Colonic mucosa (tissue), 4 donors: ENCODE measurements at regions not wholly inside any gene's neighbourhood (a gene's known extent, or its start where the extent isn't known, plus 50 kb on each side); places are given as distances from the start of the nearest gene placed in this dataset.

ENCODE experiments used
- DNase-seq: peaks from one replicate; pipeline ENCODE4 v3.0.0-alpha.2; 2020
- H3K27ac ChIP-seq: fragments of 200-600 bp; one replicate; pipeline ENCODE4 v1.8.0; 2021
- H3K27me3 ChIP-seq: fragments of 200-600 bp; one replicate; pipeline ENCODE4 v1.8.0; 2021
- H3K36me3 ChIP-seq: fragments of 200-600 bp; one replicate; pipeline ENCODE4 v1.8.0; 2021
- H3K4me1 ChIP-seq: fragments of 200-600 bp; one replicate; pipeline ENCODE4 v1.8.0; 2021; ENCODE audit warnings: mild to moderate bottlenecking
- H3K4me3 ChIP-seq: fragments of 200-600 bp; one replicate; pipeline ENCODE4 v1.8.0; 2021
- H3K9ac ChIP-seq, 2 donors: one replicate each; pipeline ENCODE4 v1.7.0; 2013; ENCODE audit warnings: control low read depth in 2 of 2, low read depth in 2 of 2, low read length in 2 of 2
- H3K9me3 ChIP-seq: fragments of 200-600 bp; one replicate; pipeline ENCODE4 v1.8.0; 2021
- intact Hi-C: fragments of 100-400 bp; cut with DNase I; formaldehyde crosslinking; loops from one replicate; pipeline ENCODE4 v1.14.1; 2022
- TF ChIP-seq, protein P1 (sequence below): fragments of 200-600 bp; IDR thresholded peaks from one replicate; pipeline ENCODE4 v1.8.0; 2022; ENCODE audit warnings: antibody characterized with exemption, mild to moderate bottlenecking
- donor health status: healthy.
- donor health status: DM: no; HTN: no; CAD: no.
- donor health status: DM: no; HTN: no; CAD: no.

- TF ChIP-seq, protein P1, sequence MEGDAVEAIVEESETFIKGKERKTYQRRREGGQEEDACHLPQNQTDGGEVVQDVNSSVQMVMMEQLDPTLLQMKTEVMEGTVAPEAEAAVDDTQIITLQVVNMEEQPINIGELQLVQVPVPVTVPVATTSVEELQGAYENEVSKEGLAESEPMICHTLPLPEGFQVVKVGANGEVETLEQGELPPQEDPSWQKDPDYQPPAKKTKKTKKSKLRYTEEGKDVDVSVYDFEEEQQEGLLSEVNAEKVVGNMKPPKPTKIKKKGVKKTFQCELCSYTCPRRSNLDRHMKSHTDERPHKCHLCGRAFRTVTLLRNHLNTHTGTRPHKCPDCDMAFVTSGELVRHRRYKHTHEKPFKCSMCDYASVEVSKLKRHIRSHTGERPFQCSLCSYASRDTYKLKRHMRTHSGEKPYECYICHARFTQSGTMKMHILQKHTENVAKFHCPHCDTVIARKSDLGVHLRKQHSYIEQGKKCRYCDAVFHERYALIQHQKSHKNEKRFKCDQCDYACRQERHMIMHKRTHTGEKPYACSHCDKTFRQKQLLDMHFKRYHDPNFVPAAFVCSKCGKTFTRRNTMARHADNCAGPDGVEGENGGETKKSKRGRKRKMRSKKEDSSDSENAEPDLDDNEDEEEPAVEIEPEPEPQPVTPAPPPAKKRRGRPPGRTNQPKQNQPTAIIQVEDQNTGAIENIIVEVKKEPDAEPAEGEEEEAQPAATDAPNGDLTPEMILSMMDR = no peak
- intact Hi-C loops = no loop called here
- DNase-seq = no peak
- Histone ChIP-seq H3K27me3 (no peaks in the 10 kb centered on the region), H3K9ac (no peak overlapping the region), H3K36me3 (no peaks in the 10 kb centered on the region), H3K4me3 (no peak overlapping the region), H3K9me3 (no peaks in the 10 kb centered on the region), H3K4me1 (no peaks in the 10 kb centered on the region), H3K27ac (no peak overlapping the region)
Observed at GRCh38 chr2:9093324-9093723, 89.8 kb upstream of the MBOAT2 start.

DNA sequence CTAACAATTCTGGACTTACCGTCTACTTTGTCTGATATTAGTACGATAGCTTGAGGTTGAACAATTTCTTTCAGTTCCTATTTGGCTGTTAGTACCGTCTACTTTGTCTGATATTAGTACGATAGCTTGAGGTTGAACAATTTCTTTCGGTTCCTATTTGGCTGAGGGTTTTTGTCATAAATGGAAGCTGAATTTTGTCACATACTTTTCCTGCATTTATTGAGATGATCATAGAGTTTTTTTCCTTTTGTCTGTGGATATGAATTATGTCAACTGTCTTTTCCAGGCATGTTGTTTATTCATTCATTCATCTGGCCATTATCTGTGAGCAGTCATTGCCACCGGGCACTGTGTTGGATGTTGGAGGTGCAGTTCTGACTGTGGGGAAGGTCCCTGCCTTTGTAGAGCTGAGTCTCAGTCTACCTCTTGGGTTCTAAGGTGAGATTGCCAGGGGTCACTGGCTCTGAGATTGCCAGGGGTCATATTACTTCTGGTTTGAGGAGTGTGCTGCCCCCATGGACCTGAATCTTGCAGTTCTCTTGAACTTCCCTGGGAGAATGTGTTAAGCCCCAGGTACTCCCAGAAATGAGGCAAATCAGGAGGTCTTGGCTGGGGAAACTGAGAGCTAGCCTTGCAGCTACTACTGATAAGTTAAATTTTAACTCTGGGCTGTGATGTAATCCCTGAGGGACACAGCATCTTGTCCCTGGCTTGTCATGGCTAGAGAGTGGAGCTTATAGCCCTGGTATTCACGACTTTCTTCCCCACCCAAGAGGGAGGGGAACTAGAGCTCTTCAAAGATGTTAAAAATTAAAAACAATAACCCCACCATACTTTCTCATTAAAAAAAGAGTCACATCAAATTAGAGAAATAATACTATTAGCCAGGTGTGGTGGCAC lies 89.1 kb upstream of the MBOAT2 start:
- Histone ChIP-seq H3K9me3 (no peaks in the 10 kb centered on the region), H3K4me1 (no peaks in the 10 kb centered on the region), H3K27me3 (no peaks in the 10 kb centered on the region), H3K27ac (no peak overlapping the region), H3K9ac (no peak overlapping the region), H3K36me3 (no peaks in the 10 kb centered on the region), H3K4me3 (no peak overlapping the region)
- intact Hi-C loops = no loop called here
- TF ChIP-seq, protein P1 = no peak
- no peak for DNase-seq

DNA sequence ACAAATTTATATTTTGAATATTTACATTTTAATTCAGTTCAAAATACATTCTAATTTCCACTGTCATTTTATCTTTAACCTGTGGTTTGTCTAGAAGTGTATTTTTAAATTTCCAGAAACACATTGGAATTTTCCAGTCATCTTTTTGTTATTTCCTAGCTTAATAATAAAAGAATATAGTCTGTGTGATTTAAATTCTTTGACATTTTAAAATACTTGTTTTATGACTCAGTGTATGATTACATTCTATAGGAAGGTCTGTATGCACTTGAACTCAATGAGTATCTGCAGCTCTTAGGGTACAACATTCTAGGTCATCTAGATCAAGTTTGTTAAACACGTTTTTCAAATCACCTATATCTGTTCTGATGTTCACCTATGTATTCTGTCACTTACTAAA lies 88.3 kb upstream of the MBOAT2 start:
- Histone ChIP-seq H3K4me3 (no peak overlapping the region), H3K36me3 (no peaks in the 10 kb centered on the region), H3K4me1 (no peaks in the 10 kb centered on the region), H3K9ac (no peak overlapping the region), H3K9me3 (no peaks in the 10 kb centered on the region), H3K27me3 (no peaks in the 10 kb centered on the region), H3K27ac (no peak overlapping the region)
- TF ChIP-seq, protein P1 = no peak
- intact Hi-C loops = no loop called here
- no peak for DNase-seq

- Histone ChIP-seq H3K4me1 (no peaks in the 10 kb centered on the region), H3K27me3 (no peaks in the 10 kb centered on the region), H3K36me3 (no peaks in the 10 kb centered on the region), H3K9me3 (no peaks in the 10 kb centered on the region), H3K4me3 (no peak overlapping the region), H3K9ac (no peak overlapping the region), H3K27ac (no peak overlapping the region)
- TF ChIP-seq, protein P1 = no peak
- intact Hi-C loops = no loop called here
- no peak for DNase-seq
Observed at GRCh38 chr2:9089831-9090230, 86.3 kb upstream of the MBOAT2 start.

DNA sequence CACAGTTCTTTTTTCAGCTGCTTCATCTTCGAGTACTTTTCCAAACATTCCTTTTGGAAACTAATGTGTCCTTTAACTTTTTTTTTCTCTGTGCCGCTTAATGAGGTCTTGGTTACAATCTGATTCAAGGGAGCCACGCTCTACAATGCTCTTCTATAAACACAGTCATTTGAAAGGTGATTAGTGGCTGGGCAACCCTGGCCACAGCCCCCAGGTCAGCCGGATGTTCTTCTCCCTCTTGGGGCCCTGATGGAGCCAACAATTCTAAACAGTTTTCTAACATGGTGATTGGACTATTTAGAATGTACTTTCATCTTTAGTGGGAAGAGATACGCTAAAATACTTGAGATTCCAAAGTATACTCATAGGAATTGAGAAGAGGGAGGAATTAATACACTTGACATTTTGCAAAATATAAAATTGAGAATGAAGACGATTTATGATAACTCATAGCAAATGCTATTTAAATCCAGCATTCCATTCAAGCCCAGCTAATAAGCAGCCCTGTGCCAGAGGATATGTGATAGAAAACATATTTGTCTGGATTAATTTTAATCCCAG lies 83.7 kb upstream of the MBOAT2 start:
- TF ChIP-seq, protein P1 = no peak
- DNase-seq = no peak
- Histone ChIP-seq H3K36me3 (no peaks in the 10 kb centered on the region), H3K9ac (no peak overlapping the region), H3K27me3 (no peaks in the 10 kb centered on the region), H3K9me3 (no peaks in the 10 kb centered on the region), H3K4me3 (no peak overlapping the region), H3K27ac (no peak overlapping the region), H3K4me1 (no peaks in the 10 kb centered on the region)
- intact Hi-C loops = no loop called here
